ENCODE measurements at regions not wholly inside any gene's neighbourhood (a gene's known extent, or its start where the extent isn't known, plus 50 kb on each side); places are given as distances from the start of the nearest gene placed in this dataset.

DNA sequence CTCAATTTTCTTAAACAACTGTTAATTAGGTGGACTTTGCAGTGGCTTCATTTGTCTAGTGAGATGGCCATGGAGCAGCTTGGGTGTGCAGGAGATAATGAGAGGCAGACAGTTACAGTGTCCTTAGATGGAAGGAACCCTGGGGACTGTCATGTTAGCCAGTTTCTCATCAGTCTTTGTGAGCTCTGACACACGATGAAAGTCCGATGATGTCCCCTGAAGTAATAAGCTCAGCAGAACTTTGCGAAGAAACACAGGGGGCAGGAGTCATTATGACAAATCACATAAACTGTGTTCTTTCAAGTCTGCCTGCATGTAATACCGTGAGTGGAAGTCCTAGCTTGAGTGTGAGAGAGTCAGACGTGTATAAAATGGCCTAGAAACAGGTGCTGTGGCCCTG, 201.8 kb downstream of the DRD1 start:
- DNase-seq, result no peak

DNA sequence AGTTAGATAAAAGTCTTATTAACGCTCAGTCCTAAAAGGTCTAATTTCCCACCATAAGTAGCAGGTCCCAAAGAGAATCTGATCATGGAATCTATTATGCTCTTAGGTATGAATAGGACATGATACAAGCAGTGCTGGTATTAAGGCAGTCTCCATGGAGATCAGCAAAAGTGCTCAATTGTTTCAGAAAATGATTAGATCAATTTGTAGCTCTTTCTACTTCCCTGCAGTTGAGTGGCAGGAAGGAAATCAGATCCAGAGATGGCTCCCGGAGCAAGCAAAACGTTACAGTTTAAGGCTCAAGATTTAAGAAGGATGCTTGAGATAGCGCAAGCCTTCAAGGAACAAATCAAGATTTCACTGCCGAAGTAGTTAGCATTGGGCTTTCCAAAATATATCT, 205.7 kb downstream of the DRD1 start:
- DNase-seq, result no peak

DNA sequence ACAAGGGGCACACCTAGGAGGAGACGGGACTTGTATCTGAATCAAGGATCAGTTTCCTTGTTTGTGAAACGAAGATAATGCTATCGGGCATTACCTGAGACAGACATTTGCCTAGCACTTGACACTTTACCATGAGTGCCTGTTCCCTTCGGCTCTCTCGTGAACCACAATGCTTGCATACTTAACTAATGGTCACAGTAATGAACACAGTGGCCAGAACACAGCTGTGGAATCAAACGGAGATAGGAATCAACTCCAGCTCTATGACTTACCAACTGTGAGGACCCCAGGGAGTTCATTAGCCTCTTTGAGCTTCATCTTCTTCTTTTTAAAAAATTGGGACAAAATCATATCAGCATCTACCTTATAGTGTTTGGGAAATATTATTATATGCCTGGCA, 207.8 kb downstream of the DRD1 start:
- no peak for DNase-seq

DNA sequence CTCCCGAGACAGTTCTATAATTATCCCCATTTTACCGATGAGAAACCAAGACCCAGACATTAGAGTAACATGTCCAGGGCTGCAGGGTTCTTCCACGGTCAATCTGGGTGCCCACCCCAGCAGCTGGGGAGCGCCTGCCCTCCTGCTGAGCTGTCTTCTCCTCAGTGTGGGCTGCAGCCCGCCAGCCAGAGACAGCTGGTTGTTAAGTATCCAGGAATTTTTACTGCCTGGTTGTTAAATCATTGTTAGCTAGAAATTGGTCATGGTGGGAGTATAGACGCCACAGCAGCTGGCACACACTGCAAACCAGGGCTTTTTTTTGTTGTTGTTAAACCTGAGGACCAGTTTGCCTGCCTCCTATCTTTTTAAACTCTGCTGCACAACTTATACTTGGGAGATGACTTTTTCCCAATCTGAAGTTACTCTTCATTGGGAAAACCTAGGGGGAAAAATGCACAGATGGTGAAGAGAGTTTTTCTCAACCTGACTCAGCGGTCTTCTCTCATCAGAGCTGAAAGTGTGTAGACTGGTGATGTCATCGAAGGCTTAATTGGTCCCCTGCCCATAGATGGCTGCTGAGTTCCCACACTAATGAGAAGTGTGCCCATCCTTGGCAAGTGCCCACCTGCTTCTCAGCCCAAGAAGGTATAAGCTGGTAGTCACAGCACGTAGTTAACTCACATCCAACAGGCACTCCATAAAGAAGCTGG, 208.6 kb downstream of the DRD1 start:
- DNase-seq, result peak; percentile 57

DNA sequence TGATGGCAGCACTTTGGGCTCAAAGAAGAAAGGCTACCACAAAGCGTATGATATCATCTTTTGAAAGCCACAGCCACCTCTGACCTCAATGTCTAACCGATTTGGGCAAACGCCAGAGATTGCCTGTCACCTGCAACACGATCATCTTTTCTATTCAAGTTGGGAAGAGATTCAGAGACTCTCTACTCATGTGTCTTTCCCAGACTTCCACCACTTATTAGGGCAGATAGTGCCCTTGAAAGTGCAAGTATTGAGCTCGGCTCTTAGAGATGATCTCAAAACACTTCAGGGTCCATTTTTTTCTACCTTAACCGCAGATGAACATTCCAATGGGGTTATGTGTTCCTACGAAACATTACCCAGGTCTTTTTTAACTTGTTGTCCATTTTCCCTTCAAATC, 213.7 kb downstream of the DRD1 start:
- DNase-seq, result no peak

DNA sequence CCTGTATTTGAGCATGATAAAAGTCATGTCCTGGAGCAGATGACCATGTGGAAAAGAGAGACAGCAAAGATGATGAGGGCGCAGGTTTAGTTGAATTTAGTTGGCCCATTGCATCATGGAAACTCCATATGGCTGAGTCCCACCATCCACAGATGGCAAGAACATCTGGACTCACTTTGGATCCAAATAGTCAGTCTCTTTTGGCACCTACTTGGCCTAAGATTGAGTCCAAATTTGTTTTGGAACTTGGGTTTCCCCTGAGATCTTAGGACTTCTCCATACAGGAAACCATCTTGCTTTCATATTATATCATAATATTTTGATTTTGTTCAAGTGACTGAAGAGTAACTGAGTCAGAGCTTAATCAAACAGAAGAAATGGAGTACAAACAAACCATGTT, 217.5 kb downstream of the DRD1 start:
- no peak for DNase-seq

DNA sequence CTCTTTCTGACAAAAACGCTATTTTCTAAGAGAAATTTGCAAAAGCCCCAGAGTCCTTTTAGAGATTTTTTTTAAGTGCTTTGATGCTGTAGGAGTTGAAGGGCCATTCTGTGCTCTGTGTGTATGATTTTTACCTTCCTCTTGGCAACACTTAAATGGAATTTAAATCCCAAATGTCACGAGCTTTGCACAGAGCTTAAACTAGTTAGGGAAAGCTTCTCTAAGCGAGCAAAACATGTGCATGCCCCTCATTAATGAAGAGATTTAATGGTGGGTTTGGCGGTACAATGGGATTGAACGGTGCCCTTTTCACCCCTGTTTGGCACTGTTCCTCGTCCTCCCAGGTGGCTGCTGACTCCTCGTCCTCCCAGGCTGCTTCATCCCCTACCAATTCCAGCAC, 220.7 kb downstream of the DRD1 start:
- no peak for DNase-seq

DNA sequence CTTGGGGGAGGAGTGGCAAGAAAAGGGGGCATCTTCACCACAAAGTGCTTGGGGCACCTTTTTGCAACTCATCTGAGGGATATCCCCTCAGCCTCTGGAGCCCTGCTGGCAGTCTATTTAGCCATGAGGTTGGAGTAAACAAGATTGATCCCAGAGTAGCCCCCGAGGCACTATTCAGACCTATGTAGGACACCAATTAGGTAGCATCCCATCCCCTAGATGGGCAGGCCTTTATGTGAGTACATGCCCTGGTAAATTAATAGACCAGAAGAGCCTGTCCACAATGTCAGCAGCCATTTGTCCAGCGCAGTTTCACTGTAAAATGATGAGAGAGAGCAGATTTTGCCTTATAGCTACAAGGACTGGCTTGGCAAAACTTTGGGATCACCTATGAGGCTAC, 221.4 kb downstream of the DRD1 start:
- no peak for DNase-seq

DNA sequence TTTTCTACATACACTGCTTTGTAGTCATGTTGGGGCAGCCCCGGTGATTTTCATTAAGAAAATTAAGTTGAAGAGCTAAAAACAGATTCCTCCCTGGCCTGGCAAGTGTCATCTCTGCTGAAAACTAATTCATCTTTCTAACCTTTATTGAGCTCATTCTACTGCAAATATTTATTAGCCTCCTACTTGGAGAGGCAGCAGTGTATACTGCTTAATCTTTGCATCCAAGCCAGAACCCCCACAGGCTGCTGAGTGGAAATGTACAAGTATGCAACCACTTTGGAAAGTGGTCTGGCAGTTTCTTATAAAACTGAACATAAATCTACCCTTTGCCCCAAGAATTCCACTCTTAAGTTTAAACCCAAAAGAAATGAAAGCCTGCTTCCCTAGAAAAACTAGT, 223.4 kb downstream of the DRD1 start:
- DNase-seq, result no peak

DNA sequence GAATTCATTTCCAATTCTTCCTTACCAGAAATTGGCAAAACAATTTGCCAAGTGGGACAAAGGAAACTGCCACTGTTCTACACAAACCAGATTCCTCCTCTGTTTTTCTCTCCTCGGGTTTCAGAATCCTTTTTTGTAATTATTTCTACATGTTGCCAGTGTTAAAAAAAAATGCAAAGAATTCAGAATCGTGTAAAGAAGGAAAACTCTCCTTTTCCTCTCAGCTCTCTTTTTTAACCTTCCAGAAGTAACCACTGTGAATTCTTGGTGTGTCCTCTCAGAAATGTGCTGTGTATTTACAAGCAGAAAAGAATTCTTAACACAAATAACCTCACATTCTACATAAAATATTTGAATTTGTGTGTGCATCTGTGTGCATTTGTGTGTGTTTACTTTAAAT, 224.6 kb downstream of the DRD1 start:
- DNase-seq, result no peak

DNA sequence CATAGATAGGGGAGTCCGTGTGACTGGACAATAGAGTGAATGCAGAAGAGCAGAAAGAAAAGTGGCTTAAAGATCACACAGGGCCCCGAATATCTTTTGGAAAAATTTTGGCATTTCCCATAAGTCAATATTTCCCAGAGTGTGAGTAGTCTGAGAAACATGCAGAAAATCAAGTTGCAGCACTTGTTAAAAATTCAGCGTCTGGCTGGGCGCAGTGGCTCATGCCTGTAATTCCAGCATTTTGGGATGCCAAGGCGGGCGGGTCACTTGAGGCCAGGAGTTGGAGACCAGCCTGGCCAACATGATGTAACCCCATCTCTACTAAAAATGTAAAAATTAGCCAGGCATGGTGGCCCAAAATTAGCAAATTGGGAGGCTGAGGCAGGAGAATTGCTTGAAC, 227.0 kb downstream of the DRD1 start:
- DNase-seq, result no peak

DNA sequence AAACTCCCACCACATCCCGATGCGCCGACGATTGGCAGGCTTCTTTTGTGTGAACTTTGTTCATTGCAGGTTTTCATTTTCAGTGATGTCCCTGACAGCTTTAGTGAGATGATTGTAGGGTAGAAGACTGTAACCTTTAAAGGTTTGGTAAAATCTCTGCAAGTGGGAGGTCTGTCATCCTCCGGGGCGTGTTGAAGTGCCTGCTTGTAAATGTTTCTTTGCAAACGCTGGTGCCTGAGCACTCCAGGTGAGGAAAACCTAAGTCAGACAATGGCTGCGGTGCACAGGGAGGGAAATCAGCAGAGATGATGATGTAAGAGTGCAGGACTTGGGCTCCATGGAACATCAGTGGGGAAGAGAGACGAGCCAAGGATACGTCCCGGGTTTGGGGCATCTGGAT, 228.1 kb downstream of the DRD1 start:
- DNase-seq, result no peak

DNA sequence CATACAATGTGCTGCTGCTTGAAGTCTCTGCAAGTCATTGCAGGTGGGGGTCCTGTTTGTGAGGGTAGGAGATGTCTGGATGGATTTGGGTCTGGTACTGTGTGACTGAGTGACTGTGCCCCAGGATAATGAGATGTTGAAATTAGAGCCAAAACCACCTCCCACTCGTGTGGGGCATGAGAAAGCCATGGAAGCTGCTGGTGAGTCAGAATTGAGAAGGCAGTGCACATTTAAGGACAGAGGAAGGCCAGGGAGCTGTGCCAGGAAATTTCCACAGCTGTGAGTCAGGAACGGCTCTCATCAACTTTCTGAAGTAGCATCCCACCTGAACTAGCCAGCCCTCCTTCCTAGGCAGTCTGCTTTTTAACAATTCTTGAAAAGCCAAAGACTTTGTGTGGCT, 229.8 kb downstream of the DRD1 start:
- DNase-seq, result peak; percentile 62

DNA sequence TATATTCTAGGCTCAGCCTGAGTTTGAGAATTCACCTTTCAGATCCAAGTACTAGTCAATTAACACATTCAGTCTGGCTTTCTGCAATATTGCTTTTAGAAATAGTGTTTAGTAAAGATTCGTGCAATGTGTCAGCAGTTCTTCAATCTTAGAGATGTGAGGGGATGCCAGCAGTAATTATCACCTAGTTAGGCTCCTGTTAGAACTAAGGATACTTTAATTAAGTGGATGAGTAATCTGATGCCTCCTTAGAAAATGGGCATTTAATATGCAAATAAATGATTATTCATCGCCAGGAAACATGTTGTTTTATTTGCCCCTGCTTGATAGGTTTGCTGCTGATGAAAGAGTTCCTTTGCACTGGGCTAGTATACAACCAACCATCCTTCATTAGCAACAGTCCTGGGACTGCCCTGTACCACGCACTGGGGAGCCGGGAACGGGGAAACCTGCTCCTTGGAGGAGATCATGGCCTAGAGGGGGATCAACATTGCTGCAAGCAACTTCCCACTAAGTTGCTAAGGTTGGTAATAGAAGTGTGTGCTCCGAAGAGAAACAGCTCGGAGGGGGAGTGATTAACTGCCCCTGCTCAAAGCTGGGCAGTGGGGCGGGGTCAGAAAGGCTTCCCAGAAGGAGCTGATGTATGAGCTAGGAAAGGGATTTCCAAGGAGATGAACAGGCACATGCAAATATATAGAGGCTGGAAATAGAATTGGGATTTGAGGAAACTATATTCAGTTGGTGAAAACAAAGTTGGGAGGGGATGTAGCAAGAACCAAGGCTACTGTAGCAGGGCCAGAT, 231.8 kb downstream of the DRD1 start:
- DNase-seq, result no peak

DNA sequence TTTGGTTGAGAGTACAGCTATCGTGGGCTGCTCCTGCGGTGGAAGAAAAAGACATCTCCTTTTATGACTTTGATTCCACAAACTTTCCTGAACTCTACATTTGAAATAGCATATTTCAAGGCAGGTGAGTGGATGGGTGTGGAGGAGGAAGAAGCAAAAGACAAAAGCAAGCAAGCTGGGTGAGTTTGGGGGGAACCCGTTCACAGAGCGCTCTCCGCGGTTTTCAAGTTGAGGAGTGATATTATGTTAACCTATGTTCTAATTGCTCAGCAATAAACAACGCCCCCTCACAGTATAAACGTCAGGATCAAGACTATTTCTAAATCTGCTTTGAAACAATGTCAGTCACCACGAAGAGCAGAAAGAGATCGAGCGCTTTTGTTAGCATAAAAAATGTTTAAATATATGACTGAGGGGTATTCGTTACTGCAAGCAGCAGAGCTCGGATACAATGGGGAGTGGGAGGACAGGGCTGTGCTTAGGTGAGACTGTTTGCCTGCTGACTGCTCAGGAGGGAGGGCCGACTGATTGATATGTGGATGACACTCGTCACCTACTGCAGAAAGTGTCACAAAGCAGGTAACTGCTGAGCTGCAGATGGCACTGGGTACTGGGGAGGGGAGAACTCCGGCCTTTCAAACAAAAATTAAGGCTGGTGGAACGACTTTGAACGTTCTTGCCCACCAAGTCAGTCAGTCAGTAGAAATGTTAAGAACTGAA, 236.5 kb downstream of the DRD1 start:
- DNase-seq, result no peak

DNA sequence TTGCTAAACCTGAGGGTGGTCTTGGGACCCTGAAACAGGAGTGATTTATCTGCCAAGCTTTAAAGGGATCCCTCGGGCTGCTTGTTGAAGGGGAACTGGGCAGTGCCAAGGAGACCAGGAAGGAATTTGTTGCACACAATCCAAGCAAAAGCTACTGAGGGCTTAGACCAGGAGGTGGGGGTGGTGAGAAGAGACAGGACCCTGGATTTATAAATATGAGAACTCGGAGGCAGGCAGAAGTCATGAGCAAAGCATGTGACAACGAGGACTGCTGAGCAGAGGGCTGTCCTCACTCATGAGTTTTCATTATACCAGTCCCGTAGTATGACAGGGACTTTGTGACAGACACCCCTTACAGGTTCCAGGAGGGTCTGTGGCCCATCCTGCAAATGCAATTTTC, 237.3 kb downstream of the DRD1 start:
- DNase-seq, result no peak

DNA sequence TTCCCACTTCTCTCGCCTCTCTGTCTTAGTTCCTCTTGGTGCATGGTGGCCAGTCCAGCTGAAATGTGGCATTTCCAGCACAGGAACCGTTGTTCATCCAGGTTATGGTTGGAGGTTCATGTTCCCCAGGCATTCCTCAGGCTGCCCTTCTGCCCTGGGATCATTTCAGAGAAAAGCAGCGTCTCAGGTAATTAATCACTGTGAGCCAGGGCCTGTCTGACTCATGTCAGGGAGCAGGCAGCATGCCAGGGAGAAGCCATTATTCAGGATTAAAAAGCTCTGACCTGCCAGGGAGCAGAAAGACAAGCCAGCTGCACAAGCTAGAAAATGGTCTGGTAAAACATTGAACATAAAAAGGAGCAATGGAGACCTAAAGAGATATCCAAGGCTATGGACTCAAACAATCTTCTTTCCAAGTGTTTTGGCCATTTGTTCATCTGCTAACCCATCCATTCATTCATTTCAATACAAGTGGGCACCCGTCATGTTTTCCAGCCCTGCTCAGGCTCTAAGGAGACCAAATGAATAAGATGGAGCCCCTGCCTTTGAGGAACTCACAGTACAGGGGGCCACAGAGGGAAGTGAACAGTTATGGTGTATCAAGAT, 241.4 kb downstream of the DRD1 start:
- DNase-seq, result no peak

DNA sequence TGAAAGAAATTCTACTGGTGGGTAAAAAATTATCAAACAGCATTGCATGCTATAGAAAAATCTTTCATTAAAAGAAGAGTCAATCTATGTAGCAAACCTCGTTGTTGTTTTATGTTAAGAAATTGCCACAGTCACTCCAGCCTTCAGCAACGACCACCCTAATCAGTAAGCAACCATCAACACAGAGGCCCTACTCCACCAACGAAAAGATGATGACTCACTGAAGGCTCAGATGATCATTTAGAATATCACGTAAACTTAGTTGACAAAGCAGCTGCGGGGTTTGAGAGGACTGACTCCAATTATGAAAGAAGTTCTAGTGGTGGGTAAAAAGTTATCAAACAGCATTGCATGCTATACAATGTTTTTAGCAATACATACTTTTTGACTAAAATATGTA, 242.6 kb downstream of the DRD1 start:
- DNase-seq, result no peak

DNA sequence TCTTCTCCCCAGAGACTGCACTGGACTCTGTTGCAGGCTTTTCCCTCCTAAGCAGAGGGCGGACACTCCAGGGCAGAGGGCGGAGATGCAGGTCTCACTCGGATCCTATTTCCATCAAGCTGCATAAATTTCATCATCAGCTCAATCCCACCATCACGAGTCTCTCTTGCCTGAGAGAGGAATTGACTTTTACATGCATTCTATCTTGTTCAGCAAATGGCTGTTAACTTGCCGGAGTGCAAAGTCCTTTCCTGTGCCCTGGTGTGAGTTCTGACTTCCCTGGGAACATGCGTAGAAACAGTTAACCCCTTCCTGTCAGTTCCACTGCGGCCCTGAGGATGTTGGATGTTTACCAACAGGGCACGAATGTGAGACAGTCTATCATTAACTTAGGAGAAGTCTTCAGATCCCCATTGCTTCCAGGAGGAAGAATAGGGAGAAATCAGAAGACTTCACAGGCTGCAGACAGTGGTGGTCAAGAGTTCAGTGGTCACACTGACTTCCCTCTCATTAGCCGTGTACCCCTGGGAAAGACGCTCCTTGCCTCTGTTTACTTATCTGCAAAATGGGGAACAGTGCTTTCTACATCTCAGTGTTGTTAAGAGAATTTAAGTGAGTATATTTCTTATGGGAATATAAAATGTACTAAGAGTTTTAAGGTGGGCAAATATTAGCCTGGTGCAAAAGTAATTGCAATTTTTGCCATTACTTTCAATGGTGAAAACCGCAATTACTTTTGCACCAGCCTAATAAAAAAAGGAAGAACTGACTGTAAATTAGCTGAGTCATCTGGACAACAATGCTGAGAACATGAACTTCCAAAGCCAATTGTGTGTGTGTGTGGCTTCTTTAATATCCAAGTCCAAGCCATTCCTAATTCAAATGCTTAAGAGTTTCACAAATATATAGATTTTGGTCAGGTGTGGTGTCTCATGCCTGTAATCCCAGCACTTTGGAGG, 248.0 kb downstream of the DRD1 start:
- DNase-seq, result no peak

DNA sequence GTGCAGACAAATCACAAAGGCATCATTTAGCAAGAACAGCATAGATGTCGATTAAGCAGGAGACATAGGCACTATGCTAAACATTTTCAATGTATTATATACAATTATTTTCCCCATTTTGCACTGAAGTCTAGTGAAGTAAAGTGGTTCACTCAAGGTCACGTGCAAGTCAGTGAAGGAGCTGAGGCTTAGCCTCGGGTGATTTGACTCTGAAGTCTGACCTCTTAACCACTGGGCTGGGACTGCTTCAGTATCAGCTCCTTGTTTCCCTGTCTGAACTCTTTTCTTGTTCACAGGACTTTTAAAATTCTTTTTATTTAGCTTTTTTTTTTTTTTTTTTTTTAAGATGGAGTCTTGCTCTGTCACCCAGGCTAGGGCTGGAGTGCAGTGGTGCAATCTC, 262.7 kb downstream of the DRD1 start:
- no peak for DNase-seq

DNA sequence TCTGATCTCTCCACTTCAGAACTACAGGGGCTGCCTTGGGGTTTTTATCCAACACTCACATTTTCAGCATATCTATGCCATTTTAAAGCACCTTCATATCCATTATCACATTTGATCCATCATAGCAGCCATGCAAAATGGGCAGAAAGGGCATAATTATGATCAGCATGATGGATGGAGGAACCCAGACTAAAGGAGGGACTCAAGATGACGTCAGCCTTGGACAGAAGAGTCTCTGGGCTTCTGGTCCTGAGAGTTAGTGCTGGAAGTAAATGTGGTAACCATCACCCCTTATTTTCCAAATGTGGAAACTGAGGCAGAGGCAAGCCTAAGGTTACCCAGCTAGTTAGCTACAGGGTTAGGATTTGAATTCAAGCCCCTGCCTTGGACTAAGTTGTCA, 273.1 kb downstream of the DRD1 start:
- DNase-seq, result no peak

All from occipital lobe (tissue), 1 donor.